ENCODE measurements at regions not wholly inside any gene's neighbourhood (a gene's known extent, or its start where the extent isn't known, plus 50 kb on each side); places are given as distances from the start of the nearest gene placed in this dataset.

- no peaks in the 10 kb centered on the region for H3K27me3 Mint-ChIP-seq
- H3K4me1 Mint-ChIP-seq (ENCODE audit: unreplicated experiment): peaks cover 20% of the 10 kb centered on the region
- H3K36me3 Mint-ChIP-seq: no peaks in the 10 kb centered on the region
- no peak for TF ChIP-seq CTCF (conservative IDR thresholded peaks at IDR 0.05)
- no peaks in the 10 kb centered on the region for H3K9me3 Mint-ChIP-seq
- peak overlapping the region; percentile 58 for H3K4me3 Mint-ChIP-seq
- no peak for DNase-seq (ENCODE audit: extremely low spot score, unreplicated experiment)
- H3K27ac Mint-ChIP-seq: peak overlapping the region; percentile 50
Observed at GRCh38 chr12:91357381-91357780, 174.8 kb upstream of the DCN start.

- Mint-ChIP-seq H3K4me3 (no peak overlapping the region), H3K36me3 (peaks cover 5% of the 10 kb centered on the region), H3K4me1 (ENCODE audit: unreplicated experiment) (peaks cover 17% of the 10 kb centered on the region), H3K27me3 (no peaks in the 10 kb centered on the region), H3K27ac (peak overlapping the region; percentile 50), H3K9me3 (peaks cover 4% of the 10 kb centered on the region)
- no peak for DNase-seq (ENCODE audit: extremely low spot score, unreplicated experiment)
- TF ChIP-seq CTCF (conservative IDR thresholded peaks at IDR 0.05): no peak
Observed at GRCh38 chr12:91356405-91356804, 173.8 kb upstream of the DCN start.

- peaks cover 4% of the 10 kb centered on the region for H3K9me3 Mint-ChIP-seq
- no peak overlapping the region for H3K4me3 Mint-ChIP-seq
- H3K36me3 Mint-ChIP-seq: peaks cover 5% of the 10 kb centered on the region
- TF ChIP-seq CTCF (conservative IDR thresholded peaks at IDR 0.05): peak; percentile 95
- H3K27ac Mint-ChIP-seq: no peak overlapping the region
- H3K4me1 Mint-ChIP-seq (ENCODE audit: unreplicated experiment): peaks cover 17% of the 10 kb centered on the region
- DNase-seq (ENCODE audit: extremely low spot score, unreplicated experiment): no peak
- no peaks in the 10 kb centered on the region for H3K27me3 Mint-ChIP-seq
Observed at GRCh38 chr12:91355150-91356006, 172.8 kb upstream of the DCN start.

- TF ChIP-seq CTCF (conservative IDR thresholded peaks at IDR 0.05): no peak
- no peak for DNase-seq (ENCODE audit: extremely low spot score, unreplicated experiment)
- Mint-ChIP-seq H3K27ac (no peak overlapping the region), H3K27me3 (no peaks in the 10 kb centered on the region), H3K36me3 (peaks cover 5% of the 10 kb centered on the region), H3K4me3 (no peak overlapping the region), H3K4me1 (ENCODE audit: unreplicated experiment) (peaks cover 17% of the 10 kb centered on the region), H3K9me3 (peaks cover 4% of the 10 kb centered on the region)
Observed at GRCh38 chr12:91353266-91353665, 170.6 kb upstream of the DCN start.

- Mint-ChIP-seq H3K4me3 (no peak overlapping the region), H3K27ac (no peak overlapping the region), H3K9me3 (peaks cover 4% of the 10 kb centered on the region), H3K4me1 (ENCODE audit: unreplicated experiment) (no peaks in the 10 kb centered on the region), H3K36me3 (peaks cover 5% of the 10 kb centered on the region), H3K27me3 (no peaks in the 10 kb centered on the region)
- no peak for TF ChIP-seq CTCF (conservative IDR thresholded peaks at IDR 0.05)
- no peak for DNase-seq (ENCODE audit: extremely low spot score, unreplicated experiment)
Observed at GRCh38 chr12:91349476-91349875, 166.9 kb upstream of the DCN start.
